IMR-90 (cell line): ENCODE measurements at regions not wholly inside any gene's neighbourhood (a gene's known extent, or its start where the extent isn't known, plus 50 kb on each side); places are given as distances from the start of the nearest gene placed in this dataset.

Experiments
- ATAC-seq: fragments of 200-7000 bp; cut with Tn5 transposase; 2 replicates; pipeline ENCODE4 v1.9.1; 2020; ENCODE audit warnings: low read depth, mild to moderate bottlenecking, moderate library complexity
- BruUV-seq: library from RNA; stranded (reverse); fragments of 400-500 nt; replicated peaks from 2 replicates; lab custom pipeline; 2021; lab: Mats Ljungman, UMichigan
- CTCF ChIA-PET: fragments of 300-600 bp; formaldehyde crosslinking; extraction: SDS; loops from one replicate; lab custom pipeline; 2021; ENCODE audit warnings: antibody characterized with exemption; lab: Yijun Ruan, JAX
- POLR2A ChIA-PET: fragments of 300-600 bp; sonication (Branson Sonifier 250); formaldehyde crosslinking; loops from one replicate; lab custom pipeline; 2022; ENCODE audit warnings: antibody characterized with exemption; ENCODE audit not compliant: unreplicated experiment; lab: Charles Lee
- DNase-seq: peaks from one replicate; pipeline ENCODE4 v3.0.0; 2013
- H2AFZ ChIP-seq: replicated peaks from 2 replicates; pipeline ENCODE3; 2013; ENCODE audit warnings: low read length, mild to moderate bottlenecking; ENCODE audit not compliant: poor library complexity
- H2AK5ac ChIP-seq: 2 replicates; pipeline ENCODE4 v1.6.1; 2013; ENCODE audit warnings: low read depth, low read length, inconsistent platforms
- H2AK9ac ChIP-seq: replicated peaks from 2 replicates; pipeline ENCODE3; 2013; ENCODE audit warnings: mild to moderate bottlenecking, low read depth, low read length, moderate library complexity; ENCODE audit not compliant: poor library complexity
- H2BK120ac ChIP-seq: 2 replicates; pipeline ENCODE4 v1.6.1; 2013; ENCODE audit warnings: low read depth, low read length, inconsistent platforms
- H2BK15ac ChIP-seq: 3 replicates; pipeline ENCODE4 v1.6.1; 2013; ENCODE audit warnings: low read depth, low read length, inconsistent platforms
- H2BK20ac ChIP-seq: 2 replicates; pipeline ENCODE4 v1.6.1; 2013; ENCODE audit warnings: low read depth, mild to moderate bottlenecking, inconsistent platforms, low read length, moderate library complexity
- H2BK5ac ChIP-seq: 2 replicates; pipeline ENCODE4 v1.6.1; 2013; ENCODE audit warnings: mild to moderate bottlenecking, low read depth, low read length, inconsistent platforms; ENCODE audit not compliant: poor library complexity, severe bottlenecking
- H3K14ac ChIP-seq: replicated peaks from 2 replicates; pipeline ENCODE4 v1.6.1; 2013; ENCODE audit warnings: low read depth, low read length, inconsistent platforms
- H3K18ac ChIP-seq: 2 replicates; pipeline ENCODE4 v1.6.1; 2013; ENCODE audit warnings: low read depth, low read length, control low read depth
- H3K23ac ChIP-seq: 2 replicates; pipeline ENCODE4 v1.6.1; 2013; ENCODE audit warnings: low read depth, low read length, inconsistent platforms
- H3K27ac ChIP-seq: 2 replicates; pipeline ENCODE4 v1.5.1; 2013; ENCODE audit warnings: mild to moderate bottlenecking, control low read depth, low read length; ENCODE audit not compliant: insufficient read depth
- H3K27me3 ChIP-seq: 2 replicates; pipeline ENCODE4 v1.6.1; 2013; ENCODE audit warnings: low read length; ENCODE audit not compliant: control insufficient read depth, insufficient read depth
- H3K36me3 ChIP-seq: 2 replicates; pipeline ENCODE4 v1.6.1; 2013; ENCODE audit warnings: low read length, mixed read lengths; ENCODE audit not compliant: control insufficient read depth, insufficient read depth
- H3K4ac ChIP-seq: 2 replicates; pipeline ENCODE4 v1.6.1; 2013; ENCODE audit warnings: low read depth, low read length, inconsistent platforms
- H3K4me1 ChIP-seq: 2 replicates; pipeline ENCODE4 v1.6.1; 2013; ENCODE audit warnings: low read length, mixed read lengths; ENCODE audit not compliant: control insufficient read depth, insufficient read depth
- H3K4me2 ChIP-seq: 2 replicates; pipeline ENCODE4 v1.6.1; 2013; ENCODE audit warnings: low read depth, mild to moderate bottlenecking, control low read depth, low read length, moderate library complexity
- H3K4me3 ChIP-seq: 2 replicates; pipeline ENCODE4 v1.5.1; 2013; ENCODE audit warnings: low read depth, mild to moderate bottlenecking, control low read depth, low read length, moderate library complexity; ENCODE audit not compliant: insufficient read depth
- H3K56ac ChIP-seq: 2 replicates; pipeline ENCODE4 v1.6.1; 2013; ENCODE audit warnings: low read length, inconsistent platforms; ENCODE audit not compliant: insufficient read depth; ENCODE audit errors: extremely low read depth
- H3K79me1 ChIP-seq, 2 experiments: 2 replicates each; pipeline ENCODE4 v1.6.1; 2013; ENCODE audit warnings: low read length in 2 of 2, inconsistent platforms in 1 of 2, low read depth in 1 of 2
- H3K9ac ChIP-seq: 2 replicates; pipeline ENCODE4 v1.6.1; 2013; ENCODE audit warnings: low read depth, low read length, control low read depth
- H3K9me1 ChIP-seq: 2 replicates; pipeline ENCODE4 v1.6.1; 2013; ENCODE audit warnings: low read length, inconsistent platforms; ENCODE audit not compliant: insufficient read depth
- H3K9me3 ChIP-seq: 2 replicates; pipeline ENCODE4 v1.6.1; 2013; ENCODE audit warnings: low read length; ENCODE audit not compliant: control insufficient read depth, insufficient read depth
- H4K20me1 ChIP-seq: 2 replicates; pipeline ENCODE4 v1.6.1; 2013; ENCODE audit warnings: low read length, inconsistent platforms; ENCODE audit not compliant: insufficient read depth
- H4K5ac ChIP-seq: 2 replicates; pipeline ENCODE4 v1.6.1; 2013; ENCODE audit warnings: mild to moderate bottlenecking, low read depth, low read length, control low read depth
- H4K8ac ChIP-seq, 2 experiments: 2 replicates each; pipeline ENCODE4 v1.6.1; 2013; ENCODE audit warnings: low read depth in 2 of 2, low read length in 2 of 2, control low read depth in 1 of 2, inconsistent platforms in 1 of 2
- H4K91ac ChIP-seq: 2 replicates; pipeline ENCODE4 v1.6.1; 2013; ENCODE audit warnings: low read depth, low read length, inconsistent platforms; ENCODE audit not compliant: insufficient read depth
- CEBPB ChIP-seq: IDR thresholded peaks from 2 replicates; pipeline ENCODE4 v1.6.1; 2012; ENCODE audit warnings: low read depth, low read length, improper control_type of control experiment
- MAZ ChIP-seq: IDR thresholded peaks from 2 replicates; pipeline ENCODE4 v1.6.1; 2012; ENCODE audit warnings: low read depth, mild to moderate bottlenecking, low read length, improper control_type of control experiment, moderate library complexity, borderline replicate concordance
- WGBS, 2 experiments: methylation state at CpG; one replicate each; pipeline versions ENCODE4 v1.1.5 to v1.1.7; 2013; ENCODE audit warnings: missing lambda C conversion rate in 2 of 2; ENCODE audit not compliant: insufficient read length in 1 of 2; ENCODE audit errors: extremely low coverage in 2 of 2; 5-methylcytosine and 5-hydroxymethylcytosine counted together
- dilution Hi-C: fragments of 300-500 bp; cut with HindIII; formaldehyde crosslinking; loops from one replicate; pipeline ENCODE4 v1.14.3; 2018; ENCODE audit warnings: low sequenced_read_pairs; ENCODE audit not compliant: unreplicated experiment
- in situ Hi-C: fragments of 300-500 bp; cut with MboI; formaldehyde crosslinking; loops from 3 replicates; pipeline ENCODE4 v1.14.3; 2019; ENCODE audit warnings: low sequenced_read_pairs, inconsistent platforms, mixed read lengths
- intact Hi-C: fragments of 100-400 bp; cut with micrococcal nuclease; formaldehyde crosslinking; loops from 2 replicates; pipeline ENCODE4 v1.10.0; 2022

- intact Hi-C loops: no loop called here
- Histone ChIP-seq H4K91ac (no peak overlapping the region), H3K27ac (no peak overlapping the region), H3K79me1 (no peaks in the 10 kb centered on the region), H3K4me2 (no peak overlapping the region), H2AK5ac (no peak overlapping the region), H2BK15ac (no peak overlapping the region), H4K20me1 (no peaks in the 10 kb centered on the region), H3K9me3 (peaks cover 12% of the 10 kb centered on the region), H3K56ac (no peak overlapping the region), H2BK5ac (no peak overlapping the region), H3K14ac (no peak overlapping the region), H3K4ac (no peak overlapping the region), H3K18ac (no peak overlapping the region), H3K9ac (no peak overlapping the region), H3K23ac (no peak overlapping the region), H3K9me1 (no peaks in the 10 kb centered on the region), H3K36me3 (no peaks in the 10 kb centered on the region), H2AFZ (no peak overlapping the region), H2BK20ac (no peak overlapping the region), H4K5ac (no peak overlapping the region), H3K4me3 (no peak overlapping the region), H4K8ac (no peak overlapping the region), H2AK9ac (no peak overlapping the region), H3K4me1 (no peaks in the 10 kb centered on the region), H2BK120ac (no peak overlapping the region), H3K27me3 (no peaks in the 10 kb centered on the region)
- in situ Hi-C loops: no loop called here
- ChIA-PET CTCF (interaction anchor here (0.7 kb wide), 1 partner anchor 504 kb away, joined by 5 read pairs; no protein-coding TSS in a partner anchor), POLR2A (no interaction called here)
- WGBS, 2 experiments: 75% methylated on average over 2 of the region's 3 CpGs; no CpG with 5 or more reads in 1 of the 2 experiments
- no peak for TF ChIP-seq CEBPB
- TF ChIP-seq MAZ: no peak
- dilution Hi-C loops: no loop called here
- DNase-seq (no peak), ATAC-seq (no peak)
- no TSS peak for BruUV-seq
Measured at GRCh38 chr16:52696126-52696525, 149.2 kb upstream of the TOX3 start.
